IPS-18c (cell line): ENCODE measurements at regions not wholly inside any gene's neighbourhood (a gene's known extent, or its start where the extent isn't known, plus 50 kb on each side); places are given as distances from the start of the nearest gene placed in this dataset.

Experiments used
- H3K4me3 ChIP-seq: 2 replicates; pipeline ENCODE4 v1.7.0; 2013; ENCODE audit warnings: low read depth, mild to moderate bottlenecking, low read length, moderate library complexity; ENCODE audit not compliant: insufficient read depth
- H3K9me3 ChIP-seq: one replicate; pipeline ENCODE4 v1.6.1; 2013; ENCODE audit warnings: mild to moderate bottlenecking, low read length, moderate library complexity; ENCODE audit not compliant: control insufficient read depth, insufficient read depth

GRCh38 chr2:12577567-12578253 lies 139.0 kb upstream of the TRIB2 start:
- Histone ChIP-seq H3K9me3 (no peaks in the 10 kb centered on the region), H3K4me3 (no peak overlapping the region)

GRCh38 chr2:12579018-12579417 lies 137.7 kb upstream of the TRIB2 start:
- Histone ChIP-seq H3K4me3 (no peak overlapping the region), H3K9me3 (no peaks in the 10 kb centered on the region)

DNA sequence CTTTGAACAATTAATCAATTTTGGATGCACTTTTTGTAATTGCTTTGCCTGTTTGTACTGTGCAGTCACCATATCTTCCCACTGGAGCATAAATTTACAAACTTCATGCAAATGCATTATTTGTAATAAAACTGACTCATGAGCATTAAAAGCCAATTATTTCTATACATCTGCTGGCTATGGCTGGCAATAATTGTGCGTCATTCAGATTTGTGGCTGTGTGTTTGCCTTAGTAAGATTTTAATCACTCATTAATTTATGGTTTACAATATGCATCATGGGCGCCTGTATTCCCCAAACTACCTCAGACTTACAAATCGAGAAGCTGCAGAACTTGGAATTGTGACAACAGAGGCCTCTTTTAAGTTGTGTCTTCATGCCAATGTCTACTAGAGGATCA lies 132.4 kb upstream of the TRIB2 start:
- H3K4me3 ChIP-seq, result no peak overlapping the region
- no peaks in the 10 kb centered on the region for H3K9me3 ChIP-seq

DNA sequence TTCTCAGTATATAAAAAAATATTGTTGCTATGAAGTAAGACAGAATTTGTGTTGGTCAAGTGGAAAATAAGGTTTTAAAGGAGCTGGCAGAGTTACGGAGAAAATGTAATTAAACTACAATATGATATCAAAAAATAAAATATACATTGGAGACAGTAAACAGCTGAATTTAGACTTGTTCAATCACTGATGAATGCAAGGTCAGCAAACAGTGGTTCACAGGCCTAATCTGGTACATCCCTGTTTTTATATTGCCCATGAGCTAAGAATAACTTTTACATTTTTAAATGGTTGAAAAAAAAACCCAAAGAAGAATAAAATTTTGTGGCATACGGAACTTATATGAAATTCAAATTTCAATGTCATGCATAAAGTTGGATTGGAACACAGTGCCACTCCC lies 131.0 kb upstream of the TRIB2 start:
- Histone ChIP-seq H3K4me3 (no peak overlapping the region), H3K9me3 (no peaks in the 10 kb centered on the region)

GRCh38 chr2:12587228-12587627 lies 129.5 kb upstream of the TRIB2 start:
- Histone ChIP-seq H3K9me3 (no peaks in the 10 kb centered on the region), H3K4me3 (no peak overlapping the region)

- Histone ChIP-seq H3K9me3 (no peaks in the 10 kb centered on the region), H3K4me3 (no peak overlapping the region)
Measured at GRCh38 chr2:12587729-12588522, 128.8 kb upstream of the TRIB2 start.

DNA sequence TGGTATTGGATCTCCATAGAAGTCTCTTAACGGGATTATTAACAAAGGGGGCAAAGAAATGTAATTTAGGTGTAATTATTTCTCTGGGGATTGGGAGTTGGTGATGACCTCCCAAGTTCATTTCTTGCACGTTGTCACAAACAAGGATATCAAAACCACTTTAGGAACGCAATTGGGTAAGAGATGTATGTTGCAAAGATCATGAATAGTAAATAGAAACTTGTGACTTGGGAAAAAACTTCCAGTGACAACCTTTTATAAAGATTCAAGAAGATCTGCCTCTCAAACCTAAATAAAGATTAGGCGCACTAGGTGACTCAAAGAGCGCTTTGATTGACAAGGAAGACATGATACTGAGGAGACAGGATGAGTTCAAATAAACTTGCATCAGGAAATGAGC lies 127.8 kb upstream of the TRIB2 start:
- no peak overlapping the region for H3K4me3 ChIP-seq
- no peaks in the 10 kb centered on the region for H3K9me3 ChIP-seq

GRCh38 chr2:12589802-12590320 lies 126.9 kb upstream of the TRIB2 start:
- H3K9me3 ChIP-seq, result no peaks in the 10 kb centered on the region
- no peak overlapping the region for H3K4me3 ChIP-seq

DNA sequence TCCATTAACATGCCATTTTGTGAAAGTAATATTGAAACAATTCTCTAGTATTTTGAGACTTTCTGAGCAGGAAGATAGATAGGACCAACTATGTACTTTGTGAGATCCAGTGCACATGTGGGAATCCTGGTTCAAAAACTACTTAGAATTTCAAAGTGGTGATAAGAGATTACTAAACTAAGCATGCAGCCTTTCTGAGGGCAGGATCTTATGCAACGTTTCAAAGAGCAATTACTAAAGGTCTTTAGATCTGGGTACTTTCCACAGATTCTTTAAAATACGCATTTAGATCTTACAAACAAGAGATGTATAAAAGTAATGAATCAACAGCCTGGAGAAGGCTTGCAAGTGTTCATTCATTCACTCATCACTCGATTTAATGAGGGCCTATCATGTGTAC lies 124.4 kb upstream of the TRIB2 start:
- Histone ChIP-seq H3K4me3 (no peak overlapping the region), H3K9me3 (no peaks in the 10 kb centered on the region)

- no peaks in the 10 kb centered on the region for H3K9me3 ChIP-seq
- H3K4me3 ChIP-seq, result no peak overlapping the region
Measured at GRCh38 chr2:12594590-12594989, 122.1 kb upstream of the TRIB2 start.

DNA sequence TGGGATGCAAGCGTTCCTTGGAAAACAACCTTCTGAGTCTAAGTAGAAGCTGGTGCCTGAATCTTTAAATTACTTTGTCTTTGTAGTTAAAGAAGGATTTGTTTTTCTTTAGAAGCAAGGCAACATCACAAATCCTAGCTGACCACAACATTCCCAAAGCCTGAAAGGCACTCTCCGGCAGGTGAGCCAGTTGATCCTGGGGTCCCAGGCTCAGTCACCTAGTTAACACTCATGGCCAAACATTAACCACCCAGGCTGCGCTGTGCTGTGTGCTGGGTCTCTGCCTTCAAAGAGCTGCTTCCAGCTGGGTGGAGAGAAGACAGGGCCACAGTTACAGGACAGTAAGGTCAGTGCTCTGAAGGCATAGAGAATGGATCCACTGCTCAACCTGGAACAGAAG lies 120.0 kb upstream of the TRIB2 start:
- Histone ChIP-seq H3K4me3 (no peak overlapping the region), H3K9me3 (no peaks in the 10 kb centered on the region)

- H3K4me3 ChIP-seq, result no peak overlapping the region
- no peaks in the 10 kb centered on the region for H3K9me3 ChIP-seq
Measured at GRCh38 chr2:12597610-12598009, 119.1 kb upstream of the TRIB2 start.

DNA sequence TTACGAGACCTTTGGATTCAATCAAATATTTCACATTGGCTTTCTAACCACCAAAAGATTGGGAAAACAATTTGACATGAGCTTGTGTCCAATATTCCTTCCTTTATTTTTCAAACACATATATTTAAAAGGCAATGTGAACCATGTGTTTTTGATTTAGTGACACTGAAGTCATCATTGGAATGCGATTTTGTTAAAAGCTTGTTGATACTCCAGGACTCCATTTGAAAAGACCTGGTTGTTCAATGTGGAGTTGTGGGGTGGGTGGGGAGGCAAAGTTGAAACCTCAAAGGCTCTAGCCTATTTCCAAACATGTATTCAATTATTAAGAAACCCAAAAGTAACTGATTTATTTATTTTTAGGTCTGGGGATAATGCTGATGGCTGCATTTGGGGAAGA lies 114.1 kb upstream of the TRIB2 start:
- Histone ChIP-seq H3K4me3 (no peak overlapping the region), H3K9me3 (no peaks in the 10 kb centered on the region)

- H3K9me3 ChIP-seq, result no peaks in the 10 kb centered on the region
- no peak overlapping the region for H3K4me3 ChIP-seq
Measured at GRCh38 chr2:12603781-12604295, 112.9 kb upstream of the TRIB2 start.

DNA sequence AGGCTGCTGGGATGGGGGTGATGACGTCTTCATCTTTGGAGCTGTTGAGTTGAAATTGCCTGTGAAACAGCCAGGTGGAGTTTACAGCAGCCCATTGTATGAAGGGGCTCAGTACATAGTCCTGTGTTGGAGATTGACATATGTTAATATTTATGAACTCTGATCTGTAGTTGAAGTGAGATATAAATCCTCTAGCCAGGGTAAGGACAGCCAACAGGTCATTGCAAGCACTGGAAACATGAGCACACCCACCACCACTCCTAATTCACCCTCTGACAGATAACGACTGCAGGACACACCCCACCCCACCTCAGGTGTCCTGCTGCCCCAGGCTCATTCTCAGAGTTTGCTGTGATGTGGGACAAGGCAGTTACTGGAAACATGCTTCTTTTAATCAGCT lies 112.4 kb upstream of the TRIB2 start:
- H3K4me3 ChIP-seq, result no peak overlapping the region
- H3K9me3 ChIP-seq, result no peaks in the 10 kb centered on the region

DNA sequence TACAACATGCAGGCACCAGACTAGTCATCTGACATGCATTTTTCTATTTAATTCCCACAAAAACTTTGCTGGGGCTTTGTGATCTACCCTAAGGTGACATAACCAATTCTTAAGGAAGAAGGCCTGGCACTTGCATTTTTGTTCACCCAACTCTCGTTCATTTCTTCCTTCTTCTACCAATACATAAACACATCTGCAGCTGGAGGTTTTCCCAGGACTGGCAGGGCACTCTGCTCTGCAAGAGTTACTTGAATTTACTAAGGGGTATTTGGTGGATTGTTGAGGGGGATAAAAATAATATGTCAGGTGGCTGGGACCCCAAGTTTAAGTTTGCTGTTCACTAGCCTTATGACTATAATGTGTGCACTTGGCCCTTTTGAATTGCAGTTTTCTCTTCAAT lies 111.4 kb upstream of the TRIB2 start:
- Histone ChIP-seq H3K9me3 (no peaks in the 10 kb centered on the region), H3K4me3 (no peak overlapping the region)

- H3K4me3 ChIP-seq, result no peak overlapping the region
- no peaks in the 10 kb centered on the region for H3K9me3 ChIP-seq
Measured at GRCh38 chr2:12605936-12606335, 110.8 kb upstream of the TRIB2 start.

DNA sequence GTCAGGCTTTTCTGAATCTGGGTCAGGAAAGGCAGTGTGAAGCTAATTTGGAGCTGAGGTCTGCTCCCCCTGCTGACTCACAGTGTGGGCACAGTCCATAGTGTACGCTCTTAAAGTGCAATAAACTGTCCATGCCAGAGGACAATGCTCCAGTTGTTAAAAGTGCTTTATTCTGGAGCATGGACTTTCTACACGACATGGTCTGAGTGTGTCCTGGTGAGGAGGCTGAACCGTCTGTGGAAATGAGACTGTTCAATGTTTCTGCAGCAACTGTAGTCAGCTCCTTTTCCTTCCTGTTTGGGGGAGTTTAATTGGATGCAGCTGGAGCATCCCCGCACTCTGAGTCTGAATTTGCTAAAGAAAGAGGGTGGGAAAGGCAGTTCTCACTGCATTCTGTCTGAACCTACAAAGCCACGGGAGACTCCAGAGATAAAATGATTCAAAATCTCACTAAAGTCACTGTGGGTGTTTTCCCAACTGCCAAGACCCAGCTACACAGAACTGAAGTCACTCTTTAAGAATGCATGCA lies 110.2 kb upstream of the TRIB2 start:
- H3K4me3 ChIP-seq, result no peak overlapping the region
- H3K9me3 ChIP-seq, result no peaks in the 10 kb centered on the region
